ENCODE measurements at regions not wholly inside any gene's neighbourhood (a gene's known extent, or its start where the extent isn't known, plus 50 kb on each side); places are given as distances from the start of the nearest gene placed in this dataset.

DNA sequence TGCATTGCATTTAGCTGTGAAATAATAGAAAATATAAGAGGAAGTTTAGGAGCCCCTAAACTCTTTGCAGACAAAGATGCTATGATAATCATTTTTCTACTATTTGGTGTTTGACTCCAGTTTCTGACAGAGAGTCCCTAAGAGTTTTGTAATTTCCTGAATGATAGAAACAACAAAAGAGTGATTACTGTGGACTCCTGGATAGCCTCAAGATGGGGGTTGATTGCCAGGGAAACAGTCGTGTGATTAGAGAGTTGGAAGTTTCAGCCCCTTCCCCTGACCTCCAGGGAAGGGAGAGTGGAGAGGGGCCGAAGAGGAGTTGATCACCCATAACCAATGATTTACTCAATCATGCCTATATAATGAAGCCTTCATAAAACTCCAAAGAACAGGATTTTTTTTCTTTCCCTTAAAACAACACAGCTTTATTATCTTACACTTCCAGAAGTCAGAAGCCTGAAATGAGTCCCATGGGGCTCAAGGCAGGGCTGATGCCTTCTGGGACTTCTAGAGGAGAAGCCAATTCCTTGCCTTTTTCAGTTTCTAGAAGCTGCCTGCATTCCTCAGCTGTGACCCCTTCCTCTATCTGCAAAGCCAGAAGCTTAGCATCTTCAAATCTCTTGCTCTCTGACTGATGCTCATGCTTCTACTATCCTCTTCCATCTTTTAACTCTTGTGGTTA, 292.3 kb upstream of the ZPLD1 start:
- no peak overlapping the region for H2AFZ ChIP-seq (ENCODE audit: low read depth)
- H3K27me3 ChIP-seq (ENCODE audit: insufficient read depth), result no peaks in the 10 kb centered on the region
- H3K79me2 ChIP-seq (ENCODE audit: insufficient read depth), result no peaks in the 10 kb centered on the region
- no peak overlapping the region for H3K27ac ChIP-seq (ENCODE audit: low read depth in 2 of 2, low read length in 1 of 2)
- no peaks in the 10 kb centered on the region for H3K9me3 ChIP-seq
- DNase-seq, result no peak
- no peak overlapping the region for H3K4me2 ChIP-seq
- 90% methylated on average over 2 of the region's 2 CpGs for WGBS (ENCODE audit: low lambda C conversion rate)
- CTCF ChIA-PET, result interaction anchor here (2.5 kb wide), 1 partner anchor 83 kb away, joined by 5 read pairs; no protein-coding TSS in a partner anchor
- H3K9me2 ChIP-seq, result no peaks in the 10 kb centered on the region
- H3K36me3 ChIP-seq (replicated peaks in 1 of 2; ENCODE audit: control insufficient read depth in 1 of 2, insufficient read depth in 2 of 2, low read length in 1 of 2), result no peaks in the 10 kb centered on the region
- no peak overlapping the region for H3K4me3 ChIP-seq (ENCODE audit: low read depth in 2 of 2, low read length in 1 of 2)
- no peaks in the 10 kb centered on the region for H3F3A ChIP-seq (replicated peaks; ENCODE audit: insufficient read depth)
- TF ChIP-seq, protein P1, sequence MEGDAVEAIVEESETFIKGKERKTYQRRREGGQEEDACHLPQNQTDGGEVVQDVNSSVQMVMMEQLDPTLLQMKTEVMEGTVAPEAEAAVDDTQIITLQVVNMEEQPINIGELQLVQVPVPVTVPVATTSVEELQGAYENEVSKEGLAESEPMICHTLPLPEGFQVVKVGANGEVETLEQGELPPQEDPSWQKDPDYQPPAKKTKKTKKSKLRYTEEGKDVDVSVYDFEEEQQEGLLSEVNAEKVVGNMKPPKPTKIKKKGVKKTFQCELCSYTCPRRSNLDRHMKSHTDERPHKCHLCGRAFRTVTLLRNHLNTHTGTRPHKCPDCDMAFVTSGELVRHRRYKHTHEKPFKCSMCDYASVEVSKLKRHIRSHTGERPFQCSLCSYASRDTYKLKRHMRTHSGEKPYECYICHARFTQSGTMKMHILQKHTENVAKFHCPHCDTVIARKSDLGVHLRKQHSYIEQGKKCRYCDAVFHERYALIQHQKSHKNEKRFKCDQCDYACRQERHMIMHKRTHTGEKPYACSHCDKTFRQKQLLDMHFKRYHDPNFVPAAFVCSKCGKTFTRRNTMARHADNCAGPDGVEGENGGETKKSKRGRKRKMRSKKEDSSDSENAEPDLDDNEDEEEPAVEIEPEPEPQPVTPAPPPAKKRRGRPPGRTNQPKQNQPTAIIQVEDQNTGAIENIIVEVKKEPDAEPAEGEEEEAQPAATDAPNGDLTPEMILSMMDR (IDR thresholded peaks at IDR 0.05), result no peak
- POLR2A ChIA-PET, result no interaction called here
- no peak overlapping the region for H3K9ac ChIP-seq
- no peaks in the 10 kb centered on the region for H4K20me1 ChIP-seq (ENCODE audit: insufficient read depth)
- H3K4me1 ChIP-seq (ENCODE audit: control insufficient read depth in 1 of 2, insufficient read depth in 2 of 2, low read depth in 1 of 2, low read length in 1 of 2), result peaks cover 2 to 24% of the 10 kb centered on the region in 2 experiments; a peak in 2 of 4 replicates

DNA sequence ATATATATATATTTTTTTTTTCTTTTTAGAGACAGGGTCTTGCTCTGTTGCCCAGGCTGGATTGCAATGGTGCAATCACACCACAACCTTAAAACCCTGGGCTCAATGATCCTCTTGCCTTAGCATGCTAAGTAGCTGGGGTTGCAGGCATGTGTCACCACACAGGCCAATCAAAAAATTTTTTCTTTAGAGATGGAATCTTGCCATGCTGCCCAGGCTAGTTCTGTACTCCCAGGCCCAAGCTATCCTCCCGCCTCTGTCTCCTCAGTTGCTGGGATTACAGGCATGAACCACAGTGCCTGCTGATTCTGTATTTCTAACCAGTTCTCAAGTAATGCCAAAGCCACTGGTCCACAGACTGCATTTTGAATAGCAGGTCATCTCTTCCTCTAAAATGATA, 291.3 kb upstream of the ZPLD1 start:
- CTCF ChIA-PET, result interaction anchor here (0.8 to 1.5 kb wide), 3 partner anchors 19 to 341 kb away, joined by 3 to 4 read pairs (median 3); no protein-coding TSS in a partner anchor
- H3K4me1 ChIP-seq (ENCODE audit: control insufficient read depth in 1 of 2, insufficient read depth in 2 of 2, low read depth in 1 of 2, low read length in 1 of 2), result peaks cover 2 to 24% of the 10 kb centered on the region in 2 experiments; a peak in 2 of 4 replicates
- H2AFZ ChIP-seq (ENCODE audit: low read depth), result no peak overlapping the region
- H3F3A ChIP-seq (replicated peaks; ENCODE audit: insufficient read depth), result no peaks in the 10 kb centered on the region
- H3K9me2 ChIP-seq, result no peaks in the 10 kb centered on the region
- H4K20me1 ChIP-seq (ENCODE audit: insufficient read depth), result no peaks in the 10 kb centered on the region
- no peaks in the 10 kb centered on the region for H3K36me3 ChIP-seq (replicated peaks in 1 of 2; ENCODE audit: control insufficient read depth in 1 of 2, insufficient read depth in 2 of 2, low read length in 1 of 2)
- no peak overlapping the region for H3K4me3 ChIP-seq (ENCODE audit: low read depth in 2 of 2, low read length in 1 of 2)
- H3K27me3 ChIP-seq (ENCODE audit: insufficient read depth), result no peaks in the 10 kb centered on the region
- no peak overlapping the region for H3K9ac ChIP-seq
- no peaks in the 10 kb centered on the region for H3K9me3 ChIP-seq
- POLR2A ChIA-PET, result no interaction called here
- no peak overlapping the region for H3K27ac ChIP-seq (ENCODE audit: low read depth in 2 of 2, low read length in 1 of 2)
- no peak overlapping the region for H3K4me2 ChIP-seq
- WGBS (ENCODE audit: low lambda C conversion rate), result 100% methylated on average over 1 of the region's 1 CpG
- no peak for DNase-seq
- no peaks in the 10 kb centered on the region for H3K79me2 ChIP-seq (ENCODE audit: insufficient read depth)
- TF ChIP-seq CHD2 (IDR thresholded peaks at IDR 0.05; ENCODE audit: low read length, partially characterized antibody) (no peak), FOSL2 (IDR thresholded peaks at IDR 0.05; ENCODE audit: borderline replicate concordance, low read depth) (no peak), YY1 (IDR thresholded peaks at IDR 0.05; ENCODE audit: low read depth) (no peak), REST (IDR thresholded peaks at IDR 0.05; ENCODE audit: low read depth, low read length) (no peak), RXRA (IDR thresholded peaks at IDR 0.05; ENCODE audit: borderline replicate concordance, low read depth) (no peak), NFIC (IDR thresholded peaks at IDR 0.05; ENCODE audit: borderline replicate concordance) (no peak), JUND (IDR thresholded peaks at IDR 0.05) (no peak), GATA2 (CRISPR knock-in tag; IDR thresholded peaks at IDR 0.05) (no peak), MXI1 (IDR thresholded peaks at IDR 0.05; ENCODE audit: low read depth, low read length) (no peak), TEAD4 (IDR thresholded peaks at IDR 0.05; ENCODE audit: borderline replicate concordance, insufficient read depth) (no peak), MEF2A (IDR thresholded peaks at IDR 0.05; ENCODE audit: borderline replicate concordance, low read depth) (no peak), RCOR1 (IDR thresholded peaks at IDR 0.05; ENCODE audit: low read length) (no peak), USF1 (IDR thresholded peaks at IDR 0.05; ENCODE audit: borderline replicate concordance, low read depth) (no peak), SIN3A (IDR thresholded peaks at IDR 0.05; ENCODE audit: borderline replicate concordance, low read depth, low read length) (no peak), IRF3 (IDR thresholded peaks at IDR 0.05; ENCODE audit: low read depth, low read length) (no peak), TAF1 (IDR thresholded peaks at IDR 0.05; ENCODE audit: borderline replicate concordance, low read depth, low read length) (no peak)
- TF ChIP-seq, protein P2, sequence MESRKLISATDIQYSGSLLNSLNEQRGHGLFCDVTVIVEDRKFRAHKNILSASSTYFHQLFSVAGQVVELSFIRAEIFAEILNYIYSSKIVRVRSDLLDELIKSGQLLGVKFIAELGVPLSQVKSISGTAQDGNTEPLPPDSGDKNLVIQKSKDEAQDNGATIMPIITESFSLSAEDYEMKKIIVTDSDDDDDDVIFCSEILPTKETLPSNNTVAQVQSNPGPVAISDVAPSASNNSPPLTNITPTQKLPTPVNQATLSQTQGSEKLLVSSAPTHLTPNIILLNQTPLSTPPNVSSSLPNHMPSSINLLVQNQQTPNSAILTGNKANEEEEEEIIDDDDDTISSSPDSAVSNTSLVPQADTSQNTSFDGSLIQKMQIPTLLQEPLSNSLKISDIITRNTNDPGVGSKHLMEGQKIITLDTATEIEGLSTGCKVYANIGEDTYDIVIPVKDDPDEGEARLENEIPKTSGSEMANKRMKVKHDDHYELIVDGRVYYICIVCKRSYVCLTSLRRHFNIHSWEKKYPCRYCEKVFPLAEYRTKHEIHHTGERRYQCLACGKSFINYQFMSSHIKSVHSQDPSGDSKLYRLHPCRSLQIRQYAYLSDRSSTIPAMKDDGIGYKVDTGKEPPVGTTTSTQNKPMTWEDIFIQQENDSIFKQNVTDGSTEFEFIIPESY (IDR thresholded peaks at IDR 0.05; ENCODE audit: borderline replicate concordance, low read depth), result no peak
